ENCODE measurements at regions not wholly inside any gene's neighbourhood (a gene's known extent, or its start where the extent isn't known, plus 50 kb on each side); places are given as distances from the start of the nearest gene placed in this dataset.

DNA sequence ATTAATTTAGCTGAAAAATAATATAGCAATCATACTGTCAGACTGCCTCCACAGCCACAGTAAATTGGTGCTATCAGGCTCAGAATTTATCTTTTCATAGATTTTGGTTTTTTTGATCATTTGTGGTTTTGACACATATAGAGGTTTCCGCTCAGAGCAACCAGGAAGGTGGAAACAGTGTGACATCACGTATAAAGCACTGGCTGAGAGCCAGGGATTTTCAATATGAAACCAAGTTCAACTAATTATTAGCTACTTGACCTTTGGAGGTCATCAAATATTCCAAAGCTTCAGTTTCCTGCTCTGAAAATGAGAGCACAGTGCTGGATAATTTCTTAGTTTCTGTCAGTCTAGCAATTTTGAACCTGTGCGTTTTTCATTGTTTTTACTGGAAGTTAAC, 433.8 kb upstream of the SUCLG2 start:
- TF ChIP-seq CTCF (IDR thresholded peaks at IDR 0.05; ENCODE audit: extremely low read depth in 1 of 2, insufficient read depth in 1 of 2, low read depth in 1 of 2, low read length in 2 of 2), result no peak
- no peak for TF ChIP-seq EZH2 (IDR thresholded peaks at IDR 0.05; ENCODE audit: borderline replicate concordance, low read depth, low read length, severe bottlenecking)

Data from endothelial cell of umbilical vein (primary cell).